OCI-LY1 (cell line): ENCODE measurements at regions not wholly inside any gene's neighbourhood (a gene's known extent, or its start where the extent isn't known, plus 50 kb on each side); places are given as distances from the start of the nearest gene placed in this dataset.

Source experiments
- CTCF ChIP-seq: fragments of 200-600 bp; sonication (generic), shearing (Covaris generic); IDR thresholded peaks from 2 replicates; pipeline ENCODE4 v1.5.1; 2017; ENCODE audit warnings: mild to moderate bottlenecking, antibody characterized with exemption, low read length, moderate library complexity, mixed read lengths
- EZH2 ChIP-seq: fragments of 200-600 bp; sonication (generic), shearing (Covaris generic); IDR thresholded peaks from 2 replicates; pipeline ENCODE4 v1.8.0; 2017; ENCODE audit warnings: borderline replicate concordance, mixed run types, mild to moderate bottlenecking, antibody characterized with exemption, low read length, moderate library complexity, mixed read lengths

- TF ChIP-seq CTCF: no peak
- TF ChIP-seq EZH2: no peak
Observed at GRCh38 chr5:54902791-54903473, 82.5 kb downstream of the ESM1 start.
